Bronchial epithelial cell (primary cell): ENCODE measurements at regions not wholly inside any gene's neighbourhood (a gene's known extent, or its start where the extent isn't known, plus 50 kb on each side); places are given as distances from the start of the nearest gene placed in this dataset.
A peak's percentile ranks its signal among the peaks of the same experiment; 100 is the strongest.

Experiments used
- DNase-seq: peaks from one replicate; pipeline ENCODE4 v3.0.0-alpha.2; 2010; ENCODE audit warnings: low read depth
- FAIRE-seq: peaks from 2 replicates; lab custom pipeline; 2011; peaks lifted over from hg19 to GRCh38; lab: Jason Lieb, UNC
- H3K27me3 ChIP-seq: 2 replicates; pipeline ENCODE4 v1.5.1; 2011; ENCODE audit warnings: low read length; ENCODE audit not compliant: control insufficient read depth, insufficient read depth
- H3K36me3 ChIP-seq: 2 replicates; pipeline ENCODE4 v1.5.1; 2011; ENCODE audit warnings: low read length; ENCODE audit not compliant: control insufficient read depth, insufficient read depth
- H3K4me3 ChIP-seq: 2 replicates; pipeline ENCODE4 v1.5.1; 2011; ENCODE audit warnings: mild to moderate bottlenecking, low read depth, low read length, control low read depth
- CTCF ChIP-seq: IDR thresholded peaks from 2 replicates; pipeline ENCODE4 v1.5.1; 2011; ENCODE audit warnings: mild to moderate bottlenecking, moderate library complexity, low read length, control low read depth, inconsistent platforms; ENCODE audit not compliant: insufficient read depth, severe bottlenecking

GRCh38 chr6:121917834-121918559, 481.5 kb upstream of the HSF2 start:
- no peaks in the 10 kb centered on the region for H3K27me3 ChIP-seq
- TF ChIP-seq CTCF = no peak
- H3K4me3 ChIP-seq = no peak overlapping the region

GRCh38 chr6:121920616-121921015, 478.8 kb upstream of the HSF2 start:
- Histone ChIP-seq H3K4me3 (no peak overlapping the region), H3K36me3 (no peaks in the 10 kb centered on the region), H3K27me3 (no peaks in the 10 kb centered on the region)
- no peak for TF ChIP-seq CTCF
- no peak for FAIRE-seq
- DNase-seq = no peak

More at GRCh38 chr6:121917834-121918559, 481.5 kb upstream of the HSF2 start:
- DNase-seq (peak; percentile 88), FAIRE-seq (peak; percentile 64)
- no peaks in the 10 kb centered on the region for H3K36me3 ChIP-seq

GRCh38 chr6:121925024-121925423, 474.4 kb upstream of the HSF2 start:
- TF ChIP-seq CTCF = no peak
- no peaks in the 10 kb centered on the region for H3K36me3 ChIP-seq
- H3K4me3 ChIP-seq = no peak overlapping the region
- no peak for DNase-seq
- no peak for FAIRE-seq
- no peaks in the 10 kb centered on the region for H3K27me3 ChIP-seq

GRCh38 chr6:121925534-121926255, 473.8 kb upstream of the HSF2 start:
- TF ChIP-seq CTCF = no peak
- H3K4me3 ChIP-seq = no peak overlapping the region
- no peaks in the 10 kb centered on the region for H3K27me3 ChIP-seq
- FAIRE-seq (no peak), DNase-seq (no peak)
- no peaks in the 10 kb centered on the region for H3K36me3 ChIP-seq

- H3K4me3 ChIP-seq = no peak overlapping the region
- FAIRE-seq (no peak), DNase-seq (no peak)
- H3K27me3 ChIP-seq = no peaks in the 10 kb centered on the region
- H3K36me3 ChIP-seq = no peaks in the 10 kb centered on the region
- no peak for TF ChIP-seq CTCF
Measured at GRCh38 chr6:121929301-121929700, 470.2 kb upstream of the HSF2 start.
